SU-DHL-6 (cell line): ENCODE measurements at regions not wholly inside any gene's neighbourhood (a gene's known extent, or its start where the extent isn't known, plus 50 kb on each side); places are given as distances from the start of the nearest gene placed in this dataset.

Source experiments
- H2AFZ ChIP-seq: fragments of 200-600 bp; sonication (generic); 2 replicates; pipeline ENCODE4 v1.6.1; 2014; ENCODE audit warnings: low read depth, mild to moderate bottlenecking, moderate library complexity, mixed read lengths, antibody characterized with exemption, low read length; ENCODE audit not compliant: severe bottlenecking
- H3F3A ChIP-seq: fragments of 200-600 bp; shearing (Covaris generic); 2 replicates; pipeline ENCODE4 v1.6.0; 2016; ENCODE audit warnings: antibody characterized with exemption, mild to moderate bottlenecking; ENCODE audit not compliant: insufficient read depth
- H3K27ac ChIP-seq: fragments of 200-600 bp; sonication (generic); 2 replicates; pipeline ENCODE4 v1.5.1; 2016; ENCODE audit warnings: low read depth, mild to moderate bottlenecking, low read length, moderate library complexity, mixed read lengths
- H3K27me3 ChIP-seq: fragments of 200-600 bp; sonication (generic), shearing (Covaris generic); 2 replicates; pipeline ENCODE4 v1.6.0; 2014; ENCODE audit warnings: mild to moderate bottlenecking, low read length
- H3K36me3 ChIP-seq: fragments of 200-600 bp; sonication (generic); 2 replicates; pipeline ENCODE4 v1.6.1; 2014; ENCODE audit warnings: mild to moderate bottlenecking, low read length, mixed read lengths
- H3K4me2 ChIP-seq: fragments of 300-600, 200-600 bp; shearing (Covaris generic), sonication (generic); 2 replicates; pipeline ENCODE4 v1.6.0; 2014; ENCODE audit warnings: low read length, low read depth, mild to moderate bottlenecking; ENCODE audit not compliant: poor library complexity, severe bottlenecking
- H3K4me3 ChIP-seq: fragments of 200-600 bp; sonication (generic); 2 replicates; pipeline ENCODE4 v1.5.1; 2014; ENCODE audit warnings: antibody characterized with exemption, low read length, mild to moderate bottlenecking, mixed read lengths; ENCODE audit not compliant: insufficient read depth, poor library complexity, severe bottlenecking
- H3K79me2 ChIP-seq: fragments of 200-600 bp; sonication (generic); 2 replicates; pipeline ENCODE4 v1.6.1; 2014; ENCODE audit warnings: mild to moderate bottlenecking, low read length, moderate library complexity; ENCODE audit not compliant: insufficient read depth
- H3K9ac ChIP-seq: fragments of 200-600 bp; sonication (generic); 2 replicates; pipeline ENCODE4 v1.7.0; 2014; ENCODE audit warnings: mild to moderate bottlenecking, low read length
- H3K9me2 ChIP-seq: fragments of 200-600 bp; sonication (generic); replicated peaks from 2 replicates; pipeline ENCODE4 v1.6.1; 2014; ENCODE audit warnings: low read length; ENCODE audit not compliant: insufficient read depth
- H3K9me3 ChIP-seq: fragments of 200-600 bp; sonication (generic); 2 replicates; pipeline ENCODE4 v1.6.1; 2014; ENCODE audit warnings: low read length, mixed read lengths; ENCODE audit not compliant: insufficient read depth
- H4K20me1 ChIP-seq: fragments of 200-600 bp; sonication (generic); 2 replicates; pipeline ENCODE4 v1.6.1; 2014; ENCODE audit warnings: low read depth, mild to moderate bottlenecking, antibody characterized with exemption, low read length, moderate library complexity, mixed read lengths
- CTCF ChIP-seq: fragments of 200-600 bp; sonication (generic); IDR thresholded peaks from one replicate; pipeline ENCODE4 v1.5.1; 2017; ENCODE audit warnings: antibody characterized with exemption, mild to moderate bottlenecking, low read length, moderate library complexity; ENCODE audit not compliant: insufficient read depth, poor library complexity, severe bottlenecking
- EZH2phosphoT487 ChIP-seq: fragments of 200-600 bp; sonication (generic), shearing (Covaris generic); conservative IDR thresholded peaks from 2 replicates; pipeline ENCODE4 v1.6.1; 2018; ENCODE audit warnings: mild to moderate bottlenecking, antibody characterized with exemption, low read length, moderate library complexity, mixed read lengths

GRCh38 chr5:9987101-9987500, 262.6 kb downstream of the ATPSCKMT start:
- Histone ChIP-seq H3K36me3 (no peaks in the 10 kb centered on the region), H3K4me3 (no peak overlapping the region)

GRCh38 chr5:9977070-9977469, 272.6 kb downstream of the ATPSCKMT start:
- Histone ChIP-seq H3K27me3 (no peaks in the 10 kb centered on the region), H3K27ac (no peak overlapping the region), H3K4me2 (no peak overlapping the region), H2AFZ (no peak overlapping the region), H3K9me2 (no peaks in the 10 kb centered on the region), H3K4me3 (no peak overlapping the region), H4K20me1 (no peaks in the 10 kb centered on the region), H3K9me3 (no peaks in the 10 kb centered on the region), H3K79me2 (no peaks in the 10 kb centered on the region), H3K9ac (no peak overlapping the region), H3F3A (no peaks in the 10 kb centered on the region), H3K36me3 (no peaks in the 10 kb centered on the region)
- TF ChIP-seq EZH2phosphoT487, result no peak
- no peak for TF ChIP-seq CTCF

More at GRCh38 chr5:9987101-9987500, 262.6 kb downstream of the ATPSCKMT start:
- Histone ChIP-seq H3F3A (no peaks in the 10 kb centered on the region), H3K9me3 (no peaks in the 10 kb centered on the region), H4K20me1 (no peaks in the 10 kb centered on the region), H3K4me2 (no peak overlapping the region), H2AFZ (no peak overlapping the region), H3K27ac (no peak overlapping the region), H3K9me2 (no peaks in the 10 kb centered on the region), H3K79me2 (no peaks in the 10 kb centered on the region), H3K27me3 (no peaks in the 10 kb centered on the region), H3K9ac (no peak overlapping the region)
- no peak for TF ChIP-seq CTCF
- TF ChIP-seq EZH2phosphoT487, result no peak

GRCh38 chr5:9976621-9977020, 273.1 kb downstream of the ATPSCKMT start:
- H4K20me1 ChIP-seq, result no peaks in the 10 kb centered on the region
- TF ChIP-seq EZH2phosphoT487 (no peak), CTCF (no peak)

More at GRCh38 chr5:9976621-9977020, 273.1 kb downstream of the ATPSCKMT start:
- H3K27ac ChIP-seq, result no peak overlapping the region
- no peak overlapping the region for H3K9ac ChIP-seq
- H3K36me3 ChIP-seq, result no peaks in the 10 kb centered on the region
- no peaks in the 10 kb centered on the region for H3K9me3 ChIP-seq
- no peaks in the 10 kb centered on the region for H3K9me2 ChIP-seq
- H3K4me3 ChIP-seq, result no peak overlapping the region
- no peak overlapping the region for H2AFZ ChIP-seq
- H3K79me2 ChIP-seq, result no peaks in the 10 kb centered on the region
- H3F3A ChIP-seq, result no peaks in the 10 kb centered on the region
- no peak overlapping the region for H3K4me2 ChIP-seq
- H3K27me3 ChIP-seq, result no peaks in the 10 kb centered on the region
